HepG2 (cell line): ENCODE measurements at regions not wholly inside any gene's neighbourhood (a gene's known extent, or its start where the extent isn't known, plus 50 kb on each side); places are given as distances from the start of the nearest gene placed in this dataset.
A peak's percentile ranks its signal among the peaks of the same experiment; 100 is the strongest.

Experiments
- ATAC-seq: fragments of 200-7000 bp; cut with Tn5 transposase; 3 replicates; pipeline ENCODE4 v1.9.1; 2020; ENCODE audit warnings: mild to moderate bottlenecking, moderate library complexity
- BruUV-seq: library from RNA; stranded (reverse); fragments of 400-500 nt; replicated peaks from 2 replicates; lab custom pipeline; 2021; lab: Mats Ljungman, UMichigan
- CTCF ChIA-PET: fragments of 300-600 bp; formaldehyde crosslinking; extraction: SDS; loops from one replicate; lab custom pipeline; 2021; ENCODE audit warnings: low total read pairs, inconsistent platforms, low intra/inter-chr PET ratio; lab: Yijun Ruan, JAX
- POLR2A ChIA-PET: fragments of 350-600 bp; sonication (Branson Sonifier 250); formaldehyde crosslinking; loops from one replicate; lab custom pipeline; 2020; ENCODE audit warnings: antibody characterized with exemption, inconsistent platforms; lab: Yijun Ruan, JAX
- DNase-seq: peaks from one replicate; pipeline ENCODE4 v3.0.0-alpha.2; 2015; ENCODE audit warnings: low spot score
- FAIRE-seq: peaks from 3 replicates; lab custom pipeline; 2011; peaks lifted over from hg19 to GRCh38; lab: Jason Lieb, UNC
- H2AFZ ChIP-seq: one replicate; pipeline ENCODE4 v1.6.1; 2011; ENCODE audit warnings: low read length, inconsistent platforms
- H3K27ac ChIP-seq: fragments of 300-600 bp; 3 replicates; pipeline ENCODE4 v1.8.0; 2011; ENCODE audit warnings: mixed run types, mild to moderate bottlenecking, mixed read lengths, low read length, inconsistent platforms; ENCODE audit not compliant: insufficient read depth; ENCODE audit errors: extremely low read length
- H3K27me3 ChIP-seq, 2 experiments: fragments of 200-600 bp in 1 of 2; 2 replicates in 1 of 2; 3 replicates in 1 of 2; pipeline versions ENCODE4 v1.6.0 to v1.8.0; 2011; ENCODE audit warnings: low read length in 2 of 2, mild to moderate bottlenecking in 2 of 2, moderate library complexity in 2 of 2, inconsistent platforms in 1 of 2; ENCODE audit not compliant: insufficient read depth in 2 of 2, control insufficient read depth in 1 of 2
- H3K36me3 ChIP-seq, 2 experiments: fragments of 200-600 bp in 1 of 2; replicated peaks in 1 of 2; 2 replicates in 1 of 2; 3 replicates in 1 of 2; pipeline versions ENCODE4 v1.5.1 to v1.8.0; 2011; ENCODE audit warnings: low read length in 2 of 2, inconsistent platforms in 1 of 2; ENCODE audit not compliant: insufficient read depth in 2 of 2, control insufficient read depth in 1 of 2
- H3K4me1 ChIP-seq: 2 replicates; pipeline ENCODE4 v1.5.1; 2012; ENCODE audit warnings: low read length, inconsistent platforms; ENCODE audit not compliant: insufficient read depth
- H3K4me2 ChIP-seq: 2 replicates; pipeline ENCODE4 v1.6.0; 2011; ENCODE audit warnings: low read depth, low read length, inconsistent platforms
- H3K4me3 ChIP-seq, 3 experiments: fragments of 200-600 bp in 1 of 3; sonication (generic), shearing (Covaris generic) in 1 of 3; replicated peaks in 1 of 3; 2 replicates each; pipeline ENCODE4 v1.5.1; 2011 to 2016; ENCODE audit warnings: low read length in 3 of 3, inconsistent platforms in 2 of 3, low read depth in 2 of 3, mild to moderate bottlenecking in 2 of 3, control low read depth in 1 of 3, mixed read lengths in 1 of 3; ENCODE audit not compliant: insufficient read depth in 1 of 3
- H3K79me2 ChIP-seq: one replicate; pipeline ENCODE4 v1.6.1; 2011; ENCODE audit warnings: low read length, inconsistent platforms; ENCODE audit not compliant: insufficient read depth
- H3K9ac ChIP-seq: 2 replicates; pipeline ENCODE4 v1.6.0; 2011; ENCODE audit warnings: mild to moderate bottlenecking, low read depth, low read length, inconsistent platforms; ENCODE audit not compliant: insufficient read depth
- H3K9me3 ChIP-seq: 2 replicates; pipeline ENCODE4 v1.5.1; 2012; ENCODE audit warnings: mild to moderate bottlenecking, low read length
- H4K20me1 ChIP-seq: 2 replicates; pipeline ENCODE4 v1.6.0; 2011; ENCODE audit warnings: inconsistent platforms, mild to moderate bottlenecking, low read length, moderate library complexity; ENCODE audit not compliant: insufficient read depth
- BCLAF1 ChIP-seq: fragments of 450-650 bp; IDR thresholded peaks from 2 replicates; pipeline ENCODE4 v1.6.1; 2017; ENCODE audit warnings: mild to moderate bottlenecking
- CHD2 ChIP-seq: IDR thresholded peaks from 2 replicates; pipeline ENCODE4 v1.6.1; 2011; ENCODE audit warnings: low read depth, low read length, improper control_type of control experiment
- CTCF ChIP-seq: sonication (generic); formaldehyde crosslinking; IDR thresholded peaks from 2 replicates; pipeline ENCODE4 v1.5.0; 2020; ENCODE audit warnings: mild to moderate bottlenecking, missing genetic modification reagents, moderate library complexity
- FOXJ3 ChIP-seq: sonication (generic); formaldehyde crosslinking; IDR thresholded peaks from 2 replicates; pipeline ENCODE4 v1.4.0; 2020; ENCODE audit warnings: missing genetic modification reagents, mild to moderate bottlenecking, borderline replicate concordance
- IKZF5 ChIP-seq: IDR thresholded peaks from 2 replicates; pipeline ENCODE4 v1.6.1; 2018; ENCODE audit warnings: missing genetic modification reagents, mild to moderate bottlenecking, missing compliant biosample characterization
- IRX3 ChIP-seq: sonication (generic); formaldehyde crosslinking; IDR thresholded peaks from 2 replicates; pipeline ENCODE4 v1.8.1; 2023; ENCODE audit warnings: mild to moderate bottlenecking, low read depth, missing genetic modification reagents, borderline replicate concordance
- STAG1 ChIP-seq: sonication (generic); formaldehyde crosslinking; IDR thresholded peaks from 2 replicates; pipeline ENCODE4 v1.4.0; 2020; ENCODE audit warnings: missing genetic modification reagents
- WGBS: methylation state at CpG from one replicate; pipeline ENCODE4 v1.1.6; 2017; ENCODE audit warnings: low lambda C conversion rate; 5-methylcytosine and 5-hydroxymethylcytosine counted together
- in situ Hi-C: cut with HindIII; loops from 2 replicates; pipeline ENCODE4 v1.10.0; 2017; ENCODE audit warnings: low pct_unique_long_range_greater_than_20kb; ENCODE audit not compliant: extremely low pct_ligation_motif_present
- intact Hi-C: fragments of 100-400 bp; cut with micrococcal nuclease; formaldehyde crosslinking; loops from one replicate; pipeline ENCODE4 v1.10.0; 2022; ENCODE audit not compliant: unreplicated experiment
- TF ChIP-seq, protein P1 (sequence below): sonication (generic); formaldehyde crosslinking; IDR thresholded peaks from 2 replicates; pipeline ENCODE4 v1.4.0; 2020; ENCODE audit warnings: missing genetic modification reagents, borderline replicate concordance

GRCh38 chr22:27409299-27409698, 392.3 kb downstream of the MN1 start:
- Histone ChIP-seq H3K36me3 (no peaks in the 10 kb centered on the region), H3K27ac (no peak overlapping the region), H3K9me3 (no peaks in the 10 kb centered on the region)
- peak; percentile 16 for DNase-seq
- WGBS: 0% methylated on average over 5 of the region's 11 CpGs
- intact Hi-C loops: loop anchor here (5.0 kb wide), 2 partner anchors 218 to 652 kb away; no protein-coding TSS in a partner anchor
- TF ChIP-seq STAG1 (CRISPR knock-in tag) (peak; percentile 54), CTCF (CRISPR knock-in tag) (peak; percentile 46), CHD2 (no peak)
- TF ChIP-seq, all 625 proteins: peak for 2
- H2AFZ ChIP-seq: no peak overlapping the region
- POLR2A ChIA-PET: no interaction called here
- H3K4me3 ChIP-seq: no peak overlapping the region
- H3K4me1 ChIP-seq: no peaks in the 10 kb centered on the region
- no TSS peak for BruUV-seq
- no peak overlapping the region for H3K9ac ChIP-seq
- H3K79me2 ChIP-seq: no peaks in the 10 kb centered on the region
- in situ Hi-C loops: loop anchor here (5.0 to 25.0 kb wide), 2 partner anchors 393 to 603 kb away; partner anchors contain the start of gene MN1
- ATAC-seq: peak; percentile 30; the same call in 1 of the 3 replicates
- H3K27me3 ChIP-seq: peaks cover 0 to 5% of the 10 kb centered on the region in 2 experiments; a peak in 1 of 5 replicates
- CTCF ChIA-PET: no interaction called here
- no peaks in the 10 kb centered on the region for H4K20me1 ChIP-seq
- no peak overlapping the region for H3K4me2 ChIP-seq
- no peak for FAIRE-seq

DNA sequence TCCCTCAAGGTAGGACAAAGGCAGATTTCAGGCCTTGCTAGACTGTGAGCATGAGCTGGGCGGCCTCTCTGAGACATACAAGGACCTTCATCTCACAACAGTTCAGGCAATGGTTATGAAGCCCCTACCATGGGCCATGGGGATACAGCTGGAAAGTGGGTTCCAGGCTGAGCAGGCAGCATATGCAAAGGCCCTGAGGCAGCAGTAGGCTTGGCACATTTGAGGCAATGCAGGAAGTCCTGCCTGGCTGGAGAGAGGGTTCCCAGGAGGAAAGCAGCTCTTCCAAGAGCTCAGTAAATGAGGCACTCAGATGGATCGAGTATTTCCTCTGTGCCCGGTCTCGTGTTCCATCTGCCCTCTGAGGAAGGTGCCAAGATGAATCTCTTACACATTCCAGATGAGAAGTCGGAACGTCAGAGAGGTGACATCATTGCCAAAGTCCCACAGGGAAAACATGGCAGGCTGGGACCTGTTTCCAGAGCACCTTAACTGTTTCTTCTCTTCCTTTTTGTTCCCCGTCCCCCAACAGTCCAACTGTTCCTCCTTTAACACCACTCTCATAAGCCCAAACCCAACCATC, 388.6 kb downstream of the MN1 start:
- in situ Hi-C loops: loop anchor here (25.0 kb wide), 1 partner anchor 599 kb away; no protein-coding TSS in a partner anchor
- FAIRE-seq (no peak), DNase-seq (no peak), ATAC-seq (no peak)
- no peaks in the 10 kb centered on the region for H3K4me1 ChIP-seq
- H3K4me2 ChIP-seq: no peak overlapping the region
- intact Hi-C loops: no loop called here
- H3K27ac ChIP-seq: no peak overlapping the region
- BruUV-seq: no TSS peak
- H2AFZ ChIP-seq: no peak overlapping the region
- CTCF ChIA-PET: no interaction called here
- no peak overlapping the region for H3K9ac ChIP-seq
- H3K9me3 ChIP-seq: no peaks in the 10 kb centered on the region
- no peaks in the 10 kb centered on the region for H3K36me3 ChIP-seq
- no peaks in the 10 kb centered on the region for H4K20me1 ChIP-seq
- POLR2A ChIA-PET: no interaction called here
- H3K79me2 ChIP-seq: no peaks in the 10 kb centered on the region
- H3K4me3 ChIP-seq: no peak overlapping the region
- 58% methylated on average over 3 of the region's 7 CpGs for WGBS
- H3K27me3 ChIP-seq: peaks cover 0 to 5% of the 10 kb centered on the region in 2 experiments; a peak in 1 of 5 replicates
- TF ChIP-seq, protein P1, sequence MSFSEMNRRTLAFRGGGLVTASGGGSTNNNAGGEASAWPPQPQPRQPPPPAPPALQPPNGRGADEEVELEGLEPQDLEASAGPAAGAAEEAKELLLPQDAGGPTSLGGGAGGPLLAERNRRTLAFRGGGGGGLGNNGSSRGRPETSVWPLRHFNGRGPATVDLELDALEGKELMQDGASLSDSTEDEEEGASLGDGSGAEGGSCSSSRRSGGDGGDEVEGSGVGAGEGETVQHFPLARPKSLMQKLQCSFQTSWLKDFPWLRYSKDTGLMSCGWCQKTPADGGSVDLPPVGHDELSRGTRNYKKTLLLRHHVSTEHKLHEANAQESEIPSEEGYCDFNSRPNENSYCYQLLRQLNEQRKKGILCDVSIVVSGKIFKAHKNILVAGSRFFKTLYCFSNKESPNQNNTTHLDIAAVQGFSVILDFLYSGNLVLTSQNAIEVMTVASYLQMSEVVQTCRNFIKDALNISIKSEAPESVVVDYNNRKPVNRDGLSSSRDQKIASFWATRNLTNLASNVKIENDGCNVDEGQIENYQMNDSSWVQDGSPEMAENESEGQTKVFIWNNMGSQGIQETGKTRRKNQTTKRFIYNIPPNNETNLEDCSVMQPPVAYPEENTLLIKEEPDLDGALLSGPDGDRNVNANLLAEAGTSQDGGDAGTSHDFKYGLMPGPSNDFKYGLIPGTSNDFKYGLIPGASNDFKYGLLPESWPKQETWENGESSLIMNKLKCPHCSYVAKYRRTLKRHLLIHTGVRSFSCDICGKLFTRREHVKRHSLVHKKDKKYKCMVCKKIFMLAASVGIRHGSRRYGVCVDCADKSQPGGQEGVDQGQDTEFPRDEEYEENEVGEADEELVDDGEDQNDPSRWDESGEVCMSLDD: no peak
- no peak for TF ChIP-seq IRX3 (CRISPR knock-in tag)
- no peak for TF ChIP-seq FOXJ3 (CRISPR knock-in tag)
- no peak for TF ChIP-seq IKZF5 (CRISPR knock-in tag)
- TF ChIP-seq BCLAF1: no peak
